ENCODE measurements at regions not wholly inside any gene's neighbourhood (a gene's known extent, or its start where the extent isn't known, plus 50 kb on each side); places are given as distances from the start of the nearest gene placed in this dataset.

DNA sequence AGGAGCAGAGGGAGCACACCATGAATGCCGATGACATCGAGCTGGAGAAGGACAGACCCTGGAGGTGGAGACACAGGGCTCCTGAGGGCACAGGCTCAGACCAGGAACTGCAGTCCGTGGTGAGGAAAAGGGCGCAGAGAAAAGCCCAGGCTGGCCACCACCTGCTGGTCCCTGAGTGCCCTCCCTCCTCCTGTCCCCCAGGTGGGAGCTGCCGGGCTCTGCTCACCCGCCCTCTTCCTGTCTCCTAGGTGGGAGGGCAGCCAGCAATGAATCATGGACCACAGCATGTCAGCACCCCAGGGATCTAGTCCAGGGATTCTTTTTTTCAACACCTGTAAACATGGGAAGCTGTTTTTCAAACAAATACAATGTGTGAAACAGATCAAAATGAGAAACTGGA is 94.6 kb upstream of the ARHGEF7 start:
- no peak for TF ChIP-seq YY1 (IDR thresholded peaks at IDR 0.05)
- TF ChIP-seq, protein P1, sequence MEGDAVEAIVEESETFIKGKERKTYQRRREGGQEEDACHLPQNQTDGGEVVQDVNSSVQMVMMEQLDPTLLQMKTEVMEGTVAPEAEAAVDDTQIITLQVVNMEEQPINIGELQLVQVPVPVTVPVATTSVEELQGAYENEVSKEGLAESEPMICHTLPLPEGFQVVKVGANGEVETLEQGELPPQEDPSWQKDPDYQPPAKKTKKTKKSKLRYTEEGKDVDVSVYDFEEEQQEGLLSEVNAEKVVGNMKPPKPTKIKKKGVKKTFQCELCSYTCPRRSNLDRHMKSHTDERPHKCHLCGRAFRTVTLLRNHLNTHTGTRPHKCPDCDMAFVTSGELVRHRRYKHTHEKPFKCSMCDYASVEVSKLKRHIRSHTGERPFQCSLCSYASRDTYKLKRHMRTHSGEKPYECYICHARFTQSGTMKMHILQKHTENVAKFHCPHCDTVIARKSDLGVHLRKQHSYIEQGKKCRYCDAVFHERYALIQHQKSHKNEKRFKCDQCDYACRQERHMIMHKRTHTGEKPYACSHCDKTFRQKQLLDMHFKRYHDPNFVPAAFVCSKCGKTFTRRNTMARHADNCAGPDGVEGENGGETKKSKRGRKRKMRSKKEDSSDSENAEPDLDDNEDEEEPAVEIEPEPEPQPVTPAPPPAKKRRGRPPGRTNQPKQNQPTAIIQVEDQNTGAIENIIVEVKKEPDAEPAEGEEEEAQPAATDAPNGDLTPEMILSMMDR (IDR thresholded peaks at IDR 0.05; ENCODE audit: low read depth, low read length, missing input control): no peak
- TF ChIP-seq FOXA1 (IDR thresholded peaks at IDR 0.05): no peak
- TF ChIP-seq EGR1 (IDR thresholded peaks at IDR 0.05; ENCODE audit: low read depth in 2 of 2): no peak

Measured in liver (tissue), 3 donors.